Subcutaneous abdominal adipose tissue (tissue), 5 donors: ENCODE measurements at regions not wholly inside any gene's neighbourhood (a gene's known extent, or its start where the extent isn't known, plus 50 kb on each side); places are given as distances from the start of the nearest gene placed in this dataset.
"Not testable (repeated sequence)": the region's sequence is repeated elsewhere in the genome, so short reads cannot be mapped to it uniquely, and the experiment has no call there.

Experiments used
- H3K27ac ChIP-seq: one replicate; pipeline ENCODE4 v1.7.0; 2013; ENCODE audit warnings: low read depth, mild to moderate bottlenecking, inconsistent platforms, low read length, moderate library complexity
- H3K27me3 ChIP-seq, 5 donors: one replicate each; pipeline ENCODE4 v1.7.0; 2013; ENCODE audit warnings: low read length in 5 of 5, inconsistent platforms in 1 of 5; ENCODE audit not compliant: control insufficient read depth in 5 of 5, insufficient read depth in 4 of 5
- H3K36me3 ChIP-seq, 5 donors: one replicate each; pipeline ENCODE4 v1.7.0; 2013; ENCODE audit warnings: low read length in 5 of 5; ENCODE audit not compliant: control insufficient read depth in 5 of 5, insufficient read depth in 5 of 5
- H3K4me1 ChIP-seq, 5 donors: one replicate each; pipeline ENCODE4 v1.7.0; 2013; ENCODE audit warnings: low read length in 5 of 5, mild to moderate bottlenecking in 3 of 5, moderate library complexity in 1 of 5; ENCODE audit not compliant: control insufficient read depth in 5 of 5, insufficient read depth in 5 of 5
- H3K4me3 ChIP-seq, 5 donors: one replicate each; pipeline ENCODE4 v1.7.0; 2013; ENCODE audit warnings: low read length in 5 of 5, low read depth in 1 of 5
- H3K9ac ChIP-seq, 5 donors: one replicate each; pipeline ENCODE4 v1.7.0; 2013; ENCODE audit warnings: low read length in 5 of 5, mild to moderate bottlenecking in 4 of 5, moderate library complexity in 3 of 5
- H3K9me3 ChIP-seq, 5 donors: one replicate each; pipeline ENCODE4 v1.7.0; 2013; ENCODE audit warnings: low read length in 5 of 5; ENCODE audit not compliant: control insufficient read depth in 5 of 5
- donor health status: healthy.
- donor health status: healthy.
- donor health status: healthy.
- donor health status: healthy.
- donor health status: healthy.

DNA sequence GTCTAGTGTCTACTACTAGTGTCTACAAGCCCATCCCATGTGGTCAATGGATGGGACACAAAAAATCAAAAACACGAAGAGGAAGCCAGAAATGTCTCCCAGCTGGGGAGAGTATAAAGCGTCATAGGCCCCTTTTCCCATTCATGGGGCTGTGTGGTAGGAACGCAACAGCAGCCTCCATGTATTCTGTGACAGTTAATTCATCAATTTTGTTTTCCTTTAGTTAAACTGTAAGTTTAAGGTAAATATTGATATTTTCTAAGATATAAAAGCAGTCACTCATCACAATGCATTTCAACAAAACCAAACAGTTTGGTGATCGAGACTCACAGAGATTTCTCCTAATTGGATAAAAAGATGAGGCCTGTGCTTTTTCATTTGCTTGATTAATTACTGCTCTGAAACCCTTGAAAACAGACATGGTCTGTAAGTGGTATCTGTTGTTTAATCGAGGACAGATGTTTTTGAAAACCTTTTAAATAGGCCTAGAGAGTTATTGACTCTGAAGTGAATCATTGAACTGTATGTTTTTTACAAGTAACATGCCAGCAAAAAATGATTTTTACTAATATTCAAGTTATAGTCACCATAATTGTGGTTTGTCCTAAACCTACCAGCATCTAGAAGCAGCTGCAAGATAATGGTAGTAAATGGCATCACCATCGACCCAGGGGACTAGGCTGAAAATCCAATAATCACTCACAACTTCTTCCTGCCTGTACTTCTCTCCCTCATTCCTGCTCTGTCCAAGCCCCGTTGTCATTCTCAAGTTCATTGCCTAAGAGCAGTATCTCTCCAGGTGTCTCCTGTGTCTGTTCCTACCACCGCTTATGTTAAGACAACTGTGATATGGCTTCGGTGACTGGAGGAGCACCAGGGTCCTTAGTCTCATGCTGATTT lies 87.7 kb upstream of the SHISA3 start:
- H3K36me3 ChIP-seq: no peaks in the 10 kb centered on the region
- peaks cover 0 to 9% (median 2%) of the 10 kb centered on the region in 5 donors for H3K4me1 ChIP-seq
- no peak overlapping the region for H3K4me3 ChIP-seq
- H3K9me3 ChIP-seq: no peaks in the 10 kb centered on the region
- no peak overlapping the region for H3K9ac ChIP-seq
- no peak overlapping the region for H3K27ac ChIP-seq
- H3K27me3 ChIP-seq: no peaks in the 10 kb centered on the region

- no peak overlapping the region for H3K27ac ChIP-seq
- H3K36me3 ChIP-seq: no peaks in the 10 kb centered on the region
- no peaks in the 10 kb centered on the region for H3K9me3 ChIP-seq
- no peaks in the 10 kb centered on the region for H3K27me3 ChIP-seq
- no peak overlapping the region for H3K9ac ChIP-seq
- H3K4me3 ChIP-seq: no peak overlapping the region
- H3K4me1 ChIP-seq: peaks cover 0 to 9% (median 2%) of the 10 kb centered on the region in 5 donors
Measured at GRCh38 chr4:42310358-42310757, 86.9 kb upstream of the SHISA3 start.

- Histone ChIP-seq H3K36me3 (no peaks in the 10 kb centered on the region), H3K4me1 (peaks cover 0 to 9% (median 2%) of the 10 kb centered on the region in 5 donors), H3K4me3 (no peak overlapping the region), H3K27ac (no peak overlapping the region), H3K9me3 (no peaks in the 10 kb centered on the region), H3K9ac (no peak overlapping the region), H3K27me3 (no peaks in the 10 kb centered on the region)
Measured at GRCh38 chr4:42310806-42311205, 86.5 kb upstream of the SHISA3 start.

GRCh38 chr4:42311591-42311990 lies 85.7 kb upstream of the SHISA3 start:
- H3K9ac ChIP-seq: no peak overlapping the region
- H3K27me3 ChIP-seq: no peaks in the 10 kb centered on the region
- no peaks in the 10 kb centered on the region for H3K9me3 ChIP-seq
- H3K36me3 ChIP-seq: no peaks in the 10 kb centered on the region
- H3K4me3 ChIP-seq: no peak overlapping the region
- H3K27ac ChIP-seq: no peak overlapping the region
- H3K4me1 ChIP-seq: peaks cover 0 to 3% (median 1%) of the 10 kb centered on the region in 5 donors

GRCh38 chr4:42313420-42313819 lies 83.9 kb upstream of the SHISA3 start:
- H3K36me3 ChIP-seq, H3K9ac ChIP-seq, H3K4me1 ChIP-seq, H3K27me3 ChIP-seq, H3K9me3 ChIP-seq, H3K4me3 ChIP-seq, H3K27ac ChIP-seq: not testable (repeated sequence)

- Histone ChIP-seq H3K9me3 (no peaks in the 10 kb centered on the region), H3K4me1 (no peaks in the 10 kb centered on the region), H3K36me3 (no peaks in the 10 kb centered on the region), H3K4me3 (no peak overlapping the region), H3K27me3 (no peaks in the 10 kb centered on the region), H3K9ac (no peak overlapping the region), H3K27ac (no peak overlapping the region)
Measured at GRCh38 chr4:42313872-42314271, 83.4 kb upstream of the SHISA3 start.

GRCh38 chr4:42315231-42315630 lies 82.1 kb upstream of the SHISA3 start:
- no peaks in the 10 kb centered on the region for H3K36me3 ChIP-seq
- H3K4me3 ChIP-seq: no peak overlapping the region
- H3K27ac ChIP-seq: no peak overlapping the region
- no peaks in the 10 kb centered on the region for H3K27me3 ChIP-seq
- H3K9ac ChIP-seq: no peak overlapping the region
- no peaks in the 10 kb centered on the region for H3K4me1 ChIP-seq
- H3K9me3 ChIP-seq: no peaks in the 10 kb centered on the region

- Histone ChIP-seq H3K27me3 (no peaks in the 10 kb centered on the region), H3K4me1 (no peaks in the 10 kb centered on the region), H3K36me3 (no peaks in the 10 kb centered on the region), H3K9ac (no peak overlapping the region), H3K9me3 (no peaks in the 10 kb centered on the region), H3K4me3 (no peak overlapping the region), H3K27ac (no peak overlapping the region)
Measured at GRCh38 chr4:42320822-42321388, 76.4 kb upstream of the SHISA3 start.

DNA sequence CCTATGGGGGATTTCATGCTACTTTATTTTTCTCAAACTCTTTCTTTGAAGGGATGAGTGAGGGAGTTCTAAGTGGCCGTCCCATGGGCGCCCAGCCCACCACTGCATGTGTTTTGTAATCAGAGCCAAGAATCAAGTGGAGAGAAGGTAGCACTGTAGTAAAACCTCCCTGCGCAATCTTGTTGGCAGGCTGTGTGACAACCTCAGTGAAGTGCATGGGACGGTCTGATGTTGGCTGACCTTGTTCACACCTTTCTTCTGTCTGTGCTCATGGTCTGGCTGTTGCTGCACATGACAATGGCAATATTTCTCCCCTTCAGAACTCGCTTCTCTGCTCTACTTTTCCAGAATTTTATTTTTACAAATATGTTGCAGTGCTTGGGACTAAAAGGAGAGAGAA lies 71.2 kb upstream of the SHISA3 start:
- H3K27me3 ChIP-seq: no peaks in the 10 kb centered on the region
- no peak overlapping the region for H3K4me3 ChIP-seq
- no peaks in the 10 kb centered on the region for H3K9me3 ChIP-seq
- no peak overlapping the region for H3K27ac ChIP-seq
- H3K9ac ChIP-seq: no peak overlapping the region
- H3K4me1 ChIP-seq: no peaks in the 10 kb centered on the region
- H3K36me3 ChIP-seq: no peaks in the 10 kb centered on the region

GRCh38 chr4:42326524-42326923 lies 70.8 kb upstream of the SHISA3 start:
- Histone ChIP-seq H3K27ac (no peak overlapping the region), H3K27me3 (no peaks in the 10 kb centered on the region), H3K36me3 (no peaks in the 10 kb centered on the region), H3K9me3 (no peaks in the 10 kb centered on the region), H3K9ac (no peak overlapping the region), H3K4me3 (no peak overlapping the region), H3K4me1 (no peaks in the 10 kb centered on the region)
